ENCODE measurements at regions not wholly inside any gene's neighbourhood (a gene's known extent, or its start where the extent isn't known, plus 50 kb on each side); places are given as distances from the start of the nearest gene placed in this dataset.
"Not testable (repeated sequence)": the region's sequence is repeated elsewhere in the genome, so short reads cannot be mapped to it uniquely, and the experiment has no call there.

- H2BK120ac ChIP-seq (ENCODE audit: low read depth, low read length); H3K23ac ChIP-seq (ENCODE audit: low read length in 2 of 2); H3K79me1 ChIP-seq (replicated peaks; ENCODE audit: low read length, poor library complexity, severe bottlenecking); H3K36me3 ChIP-seq (ENCODE audit: control insufficient read depth in 1 of 2, insufficient read depth in 2 of 2, low read depth in 1 of 2, low read length in 2 of 2); H3K18ac ChIP-seq (ENCODE audit: low read depth in 1 of 2, low read length in 2 of 2); H3K4me2 ChIP-seq (ENCODE audit: low read length, poor library complexity, severe bottlenecking); H2AK5ac ChIP-seq (ENCODE audit: low read length, severe bottlenecking); H4K91ac ChIP-seq (ENCODE audit: low read length); H2BK5ac ChIP-seq (ENCODE audit: low read depth, low read length, poor library complexity, severe bottlenecking); H3K27me3 ChIP-seq (ENCODE audit: control insufficient read depth in 1 of 2, insufficient read depth in 1 of 2, low read length in 2 of 2); H3K4me3 ChIP-seq (ENCODE audit: insufficient read depth in 1 of 2, low read depth in 1 of 2, low read length in 2 of 2); H2BK15ac ChIP-seq (ENCODE audit: low read depth, poor library complexity, severe bottlenecking); H3K9ac ChIP-seq (ENCODE audit: low read length); H3K27ac ChIP-seq (ENCODE audit: low read length, poor library complexity, severe bottlenecking); H3K4me1 ChIP-seq (ENCODE audit: control insufficient read depth, insufficient read depth, low read depth, low read length); DNase-seq; H2AFZ ChIP-seq (ENCODE audit: low read depth, low read length); H3K14ac ChIP-seq (ENCODE audit: low read length in 2 of 2); H4K8ac ChIP-seq (ENCODE audit: low read length); H3K9me3 ChIP-seq (ENCODE audit: control insufficient read depth, low read length); H3K4ac ChIP-seq (ENCODE audit: low read depth in 1 of 2, low read length in 2 of 2); H2BK12ac ChIP-seq (ENCODE audit: low read length in 2 of 2): not testable (repeated sequence)
- 89% methylated on average over 14 of the region's 14 CpGs for WGBS
These were observed 166.5 kb upstream of the MINDY3 start for GRCh38 chr10:16026832-16027231.

- WGBS: 34% methylated on average over 1 of the region's 1 CpG
- no peak for DNase-seq
- no peak overlapping the region for H3K4me2 ChIP-seq (ENCODE audit: low read length, poor library complexity, severe bottlenecking)
These were observed 170.3 kb upstream of the MINDY3 start for GRCh38 chr10:16030562-16030961.

GRCh38 chr10:16049050-16049449 lies 188.7 kb upstream of the MINDY3 start:
- Histone ChIP-seq H2BK12ac (ENCODE audit: low read length in 2 of 2) (no peak overlapping the region), H2BK5ac (ENCODE audit: low read depth, low read length, poor library complexity, severe bottlenecking) (no peak overlapping the region), H2AK5ac (ENCODE audit: low read length, severe bottlenecking) (no peak overlapping the region), H2BK15ac (ENCODE audit: low read depth, poor library complexity, severe bottlenecking) (no peak overlapping the region), H3K23ac (ENCODE audit: low read length in 2 of 2) (no peak overlapping the region), H3K79me1 (replicated peaks; ENCODE audit: low read length, poor library complexity, severe bottlenecking) (no peaks in the 10 kb centered on the region), H3K36me3 (ENCODE audit: control insufficient read depth in 1 of 2, insufficient read depth in 2 of 2, low read depth in 1 of 2, low read length in 2 of 2) (no peaks in the 10 kb centered on the region), H3K27me3 (ENCODE audit: control insufficient read depth in 1 of 2, insufficient read depth in 1 of 2, low read length in 2 of 2) (no peaks in the 10 kb centered on the region), H4K91ac (ENCODE audit: low read length) (no peak overlapping the region), H3K9me3 (ENCODE audit: control insufficient read depth, low read length) (no peaks in the 10 kb centered on the region), H3K9ac (ENCODE audit: low read length) (no peak overlapping the region), H4K8ac (ENCODE audit: low read length) (no peak overlapping the region), H2BK120ac (ENCODE audit: low read depth, low read length) (no peak overlapping the region), H3K4ac (ENCODE audit: low read depth in 1 of 2, low read length in 2 of 2) (no peak overlapping the region), H3K18ac (ENCODE audit: low read depth in 1 of 2, low read length in 2 of 2) (no peak overlapping the region), H3K4me1 (ENCODE audit: control insufficient read depth, insufficient read depth, low read depth, low read length) (no peaks in the 10 kb centered on the region), H3K27ac (ENCODE audit: low read length, poor library complexity, severe bottlenecking) (no peak overlapping the region), H3K4me3 (ENCODE audit: insufficient read depth in 1 of 2, low read depth in 1 of 2, low read length in 2 of 2) (no peak overlapping the region), H3K4me2 (ENCODE audit: low read length, poor library complexity, severe bottlenecking) (no peak overlapping the region), H2AFZ (ENCODE audit: low read depth, low read length) (no peak overlapping the region), H3K14ac (ENCODE audit: low read length in 2 of 2) (no peak overlapping the region)
- DNase-seq: no peak
- WGBS: 84% methylated on average over 4 of the region's 4 CpGs

More at GRCh38 chr10:16030562-16030961, 170.3 kb upstream of the MINDY3 start:
- Histone ChIP-seq H3K23ac (ENCODE audit: low read length in 2 of 2) (no peak overlapping the region), H2AFZ (ENCODE audit: low read depth, low read length) (no peak overlapping the region), H2BK5ac (ENCODE audit: low read depth, low read length, poor library complexity, severe bottlenecking) (peak overlapping the region; percentile 44), H3K4ac (ENCODE audit: low read depth in 1 of 2, low read length in 2 of 2) (no peak overlapping the region), H3K9me3 (ENCODE audit: control insufficient read depth, low read length) (peaks cover 4% of the 10 kb centered on the region), H3K79me1 (replicated peaks; ENCODE audit: low read length, poor library complexity, severe bottlenecking) (no peaks in the 10 kb centered on the region), H3K4me1 (ENCODE audit: control insufficient read depth, insufficient read depth, low read depth, low read length) (no peaks in the 10 kb centered on the region), H4K91ac (ENCODE audit: low read length) (no peak overlapping the region), H2AK5ac (ENCODE audit: low read length, severe bottlenecking) (no peak overlapping the region), H2BK120ac (ENCODE audit: low read depth, low read length) (no peak overlapping the region), H2BK15ac (ENCODE audit: low read depth, poor library complexity, severe bottlenecking) (no peak overlapping the region), H3K18ac (ENCODE audit: low read depth in 1 of 2, low read length in 2 of 2) (no peak overlapping the region), H2BK12ac (ENCODE audit: low read length in 2 of 2) (no peak overlapping the region), H3K27ac (ENCODE audit: low read length, poor library complexity, severe bottlenecking) (no peak overlapping the region), H4K8ac (ENCODE audit: low read length) (no peak overlapping the region), H3K4me3 (ENCODE audit: insufficient read depth in 1 of 2, low read depth in 1 of 2, low read length in 2 of 2) (no peak overlapping the region), H3K14ac (ENCODE audit: low read length in 2 of 2) (no peak overlapping the region), H3K27me3 (ENCODE audit: control insufficient read depth in 1 of 2, insufficient read depth in 1 of 2, low read length in 2 of 2) (no peaks in the 10 kb centered on the region), H3K9ac (ENCODE audit: low read length) (no peak overlapping the region), H3K36me3 (ENCODE audit: control insufficient read depth in 1 of 2, insufficient read depth in 2 of 2, low read depth in 1 of 2, low read length in 2 of 2) (no peaks in the 10 kb centered on the region)

GRCh38 chr10:16049782-16050181 lies 189.5 kb upstream of the MINDY3 start:
- Histone ChIP-seq H2BK12ac (ENCODE audit: low read length in 2 of 2) (no peak overlapping the region), H3K4me3 (ENCODE audit: insufficient read depth in 1 of 2, low read depth in 1 of 2, low read length in 2 of 2) (no peak overlapping the region), H3K79me1 (replicated peaks; ENCODE audit: low read length, poor library complexity, severe bottlenecking) (no peaks in the 10 kb centered on the region), H3K4me2 (ENCODE audit: low read length, poor library complexity, severe bottlenecking) (no peak overlapping the region), H3K18ac (ENCODE audit: low read depth in 1 of 2, low read length in 2 of 2) (no peak overlapping the region), H3K9me3 (ENCODE audit: control insufficient read depth, low read length) (no peaks in the 10 kb centered on the region), H2BK15ac (ENCODE audit: low read depth, poor library complexity, severe bottlenecking) (no peak overlapping the region), H2BK120ac (ENCODE audit: low read depth, low read length) (no peak overlapping the region), H2AFZ (ENCODE audit: low read depth, low read length) (no peak overlapping the region), H3K36me3 (ENCODE audit: control insufficient read depth in 1 of 2, insufficient read depth in 2 of 2, low read depth in 1 of 2, low read length in 2 of 2) (no peaks in the 10 kb centered on the region), H2BK5ac (ENCODE audit: low read depth, low read length, poor library complexity, severe bottlenecking) (no peak overlapping the region), H3K27me3 (ENCODE audit: control insufficient read depth in 1 of 2, insufficient read depth in 1 of 2, low read length in 2 of 2) (no peaks in the 10 kb centered on the region), H3K4ac (ENCODE audit: low read depth in 1 of 2, low read length in 2 of 2) (no peak overlapping the region), H3K27ac (ENCODE audit: low read length, poor library complexity, severe bottlenecking) (no peak overlapping the region), H4K8ac (ENCODE audit: low read length) (no peak overlapping the region), H3K9ac (ENCODE audit: low read length) (no peak overlapping the region), H4K91ac (ENCODE audit: low read length) (no peak overlapping the region), H2AK5ac (ENCODE audit: low read length, severe bottlenecking) (no peak overlapping the region), H3K14ac (ENCODE audit: low read length in 2 of 2) (no peak overlapping the region), H3K23ac (ENCODE audit: low read length in 2 of 2) (no peak overlapping the region), H3K4me1 (ENCODE audit: control insufficient read depth, insufficient read depth, low read depth, low read length) (no peaks in the 10 kb centered on the region)
- WGBS: 84% methylated on average over 7 of the region's 7 CpGs
- no peak for DNase-seq
